GM23248 (cell line): ENCODE measurements at regions not wholly inside any gene's neighbourhood (a gene's known extent, or its start where the extent isn't known, plus 50 kb on each side); places are given as distances from the start of the nearest gene placed in this dataset.

Source experiments
- DNase-seq: peaks from one replicate; pipeline ENCODE4 v3.0.0-alpha.2; 2015
- H2AFZ ChIP-seq: fragments of 200-600 bp; sonication (generic); 2 replicates; pipeline ENCODE4 v1.6.1; 2016; ENCODE audit warnings: antibody characterized with exemption
- H3F3A ChIP-seq: fragments of 200-600 bp; sonication (generic); 2 replicates; pipeline ENCODE4 v1.6.1; 2016; ENCODE audit warnings: mild to moderate bottlenecking, antibody characterized with exemption, mixed run types; ENCODE audit not compliant: insufficient read depth
- H3K27ac ChIP-seq: fragments of 200-600 bp; sonication (generic); 2 replicates; pipeline ENCODE4 v1.5.1; 2016; ENCODE audit warnings: mild to moderate bottlenecking
- H3K27me3 ChIP-seq: fragments of 200-600 bp; sonication (generic); replicated peaks from 2 replicates; pipeline ENCODE4 v1.6.1; 2016; ENCODE audit warnings: mild to moderate bottlenecking; ENCODE audit not compliant: insufficient read depth
- H3K36me3 ChIP-seq: fragments of 200-600 bp; sonication (generic); 2 replicates; pipeline ENCODE4 v1.6.1; 2016; ENCODE audit warnings: low read depth, mild to moderate bottlenecking
- H3K4me1 ChIP-seq: fragments of 200-600 bp; sonication (generic); 2 replicates; pipeline ENCODE4 v1.6.1; 2016; ENCODE audit warnings: mild to moderate bottlenecking; ENCODE audit not compliant: insufficient read depth
- H3K4me2 ChIP-seq: fragments of 200-600 bp; sonication (generic); one replicate; pipeline ENCODE4 v1.6.1; 2016; ENCODE audit warnings: mild to moderate bottlenecking; ENCODE audit not compliant: unreplicated experiment
- H3K4me3 ChIP-seq: fragments of 200-600 bp; sonication (generic); 2 replicates; pipeline ENCODE4 v1.5.1; 2016; ENCODE audit warnings: mild to moderate bottlenecking
- H3K79me2 ChIP-seq: fragments of 200-600 bp; sonication (generic); 2 replicates; pipeline ENCODE4 v1.6.1; 2016; ENCODE audit warnings: mild to moderate bottlenecking; ENCODE audit not compliant: insufficient read depth
- H3K9ac ChIP-seq: fragments of 200-600 bp; sonication (generic); 2 replicates; pipeline ENCODE4 v1.6.1; 2016; ENCODE audit warnings: mild to moderate bottlenecking
- H3K9me2 ChIP-seq: fragments of 200-600 bp; sonication (generic); 2 replicates; pipeline ENCODE4 v1.6.1; 2016; ENCODE audit warnings: mixed run types, mild to moderate bottlenecking, moderate library complexity; ENCODE audit not compliant: insufficient read depth
- H3K9me3 ChIP-seq: fragments of 200-600 bp; sonication (generic); one replicate; pipeline ENCODE4 v1.6.1; 2017; ENCODE audit warnings: low read depth
- H4K20me1 ChIP-seq: fragments of 200-600 bp; sonication (generic); 2 replicates; pipeline ENCODE4 v1.6.0; 2016; ENCODE audit not compliant: insufficient read depth
- EZH2 ChIP-seq: fragments of 200-600 bp; sonication (generic); IDR thresholded peaks from 2 replicates; pipeline ENCODE4 v1.6.1; 2018; ENCODE audit warnings: antibody characterized with exemption, mild to moderate bottlenecking; ENCODE audit not compliant: insufficient read depth, poor library complexity, severe bottlenecking
- EZH2phosphoT487 ChIP-seq: fragments of 200-600 bp; sonication (generic); IDR thresholded peaks from 2 replicates; pipeline ENCODE4 v1.6.1; 2018; ENCODE audit warnings: antibody characterized with exemption, moderate library complexity, mild to moderate bottlenecking, low read depth; ENCODE audit not compliant: insufficient read depth
- WGBS, 2 experiments: methylation state at CpG; one replicate each; pipeline ENCODE4 v1.1.6; 2015 to 2017; ENCODE audit warnings: low lambda C conversion rate in 2 of 2, low coverage in 1 of 2; ENCODE audit errors: missing lambda C conversion rate in 2 of 2; 5-methylcytosine and 5-hydroxymethylcytosine counted together
- in situ Hi-C: fragments of 300-500 bp; cut with MboI; formaldehyde crosslinking; loops from 2 replicates; pipeline ENCODE4 v1.15.0; 2020

- H3K27me3 ChIP-seq = no peaks in the 10 kb centered on the region
- no peaks in the 10 kb centered on the region for H4K20me1 ChIP-seq
- no peaks in the 10 kb centered on the region for H3K79me2 ChIP-seq
- 52 to 63% methylated on average over 2 of the region's 2 CpGs for WGBS, 2 experiments
- H3K9ac ChIP-seq = no peak overlapping the region
- no peaks in the 10 kb centered on the region for H3K4me1 ChIP-seq
- H3K9me2 ChIP-seq = no peaks in the 10 kb centered on the region
- H3K4me2 ChIP-seq = no peak overlapping the region
- no peak overlapping the region for H3K27ac ChIP-seq
- TF ChIP-seq EZH2phosphoT487 = no peak
- no peak for TF ChIP-seq EZH2
- H2AFZ ChIP-seq = no peak overlapping the region
- H3K4me3 ChIP-seq = no peak overlapping the region
- H3F3A ChIP-seq = no peaks in the 10 kb centered on the region
- H3K36me3 ChIP-seq = no peaks in the 10 kb centered on the region
- DNase-seq = no peak
- no peaks in the 10 kb centered on the region for H3K9me3 ChIP-seq
- in situ Hi-C loops = no loop called here
Measured at GRCh38 chr4:22573198-22573597, 57.3 kb upstream of the ADGRA3 start.

GRCh38 chr4:22573641-22574040 lies 57.8 kb upstream of the ADGRA3 start:
- H3K9me3 ChIP-seq = no peaks in the 10 kb centered on the region
- no peaks in the 10 kb centered on the region for H3K9me2 ChIP-seq
- WGBS, 2 experiments = 33% methylated on average over 1 of the region's 1 CpG
- H3K4me2 ChIP-seq = no peak overlapping the region
- H3K27ac ChIP-seq = no peak overlapping the region
- no peaks in the 10 kb centered on the region for H3K36me3 ChIP-seq
- in situ Hi-C loops = no loop called here
- H3F3A ChIP-seq = no peaks in the 10 kb centered on the region
- no peak overlapping the region for H2AFZ ChIP-seq
- DNase-seq = no peak
- H3K4me3 ChIP-seq = no peak overlapping the region
- TF ChIP-seq EZH2 = no peak
- TF ChIP-seq EZH2phosphoT487 = no peak
- no peaks in the 10 kb centered on the region for H3K79me2 ChIP-seq
- no peaks in the 10 kb centered on the region for H3K4me1 ChIP-seq
- no peaks in the 10 kb centered on the region for H4K20me1 ChIP-seq
- H3K27me3 ChIP-seq = no peaks in the 10 kb centered on the region
- H3K9ac ChIP-seq = no peak overlapping the region

GRCh38 chr4:22574424-22574823 lies 58.6 kb upstream of the ADGRA3 start:
- H3K4me3 ChIP-seq = no peak overlapping the region
- H3K79me2 ChIP-seq = no peaks in the 10 kb centered on the region
- H3K4me2 ChIP-seq = no peak overlapping the region
- DNase-seq = no peak
- H3K9ac ChIP-seq = no peak overlapping the region
- no peaks in the 10 kb centered on the region for H4K20me1 ChIP-seq
- in situ Hi-C loops = no loop called here
- no peaks in the 10 kb centered on the region for H3K36me3 ChIP-seq
- no peaks in the 10 kb centered on the region for H3F3A ChIP-seq
- no peak overlapping the region for H2AFZ ChIP-seq
- H3K9me2 ChIP-seq = no peaks in the 10 kb centered on the region
- H3K4me1 ChIP-seq = no peaks in the 10 kb centered on the region
- H3K27me3 ChIP-seq = no peaks in the 10 kb centered on the region
- WGBS, 2 experiments = 31 to 32% methylated on average over 3 of the region's 3 CpGs
- TF ChIP-seq EZH2 (no peak), EZH2phosphoT487 (no peak)
- H3K9me3 ChIP-seq = no peaks in the 10 kb centered on the region
- no peak overlapping the region for H3K27ac ChIP-seq

GRCh38 chr4:22574880-22575279 lies 59.0 kb upstream of the ADGRA3 start:
- H3K79me2 ChIP-seq = no peaks in the 10 kb centered on the region
- H3K9me2 ChIP-seq = no peaks in the 10 kb centered on the region
- H3K27me3 ChIP-seq = no peaks in the 10 kb centered on the region
- 46 to 56% methylated on average over 1 of the region's 1 CpG for WGBS, 2 experiments
- H3K27ac ChIP-seq = no peak overlapping the region
- no peak overlapping the region for H3K9ac ChIP-seq
- H3F3A ChIP-seq = no peaks in the 10 kb centered on the region
- in situ Hi-C loops = no loop called here
- DNase-seq = no peak
- TF ChIP-seq EZH2phosphoT487 (no peak), EZH2 (no peak)
- no peak overlapping the region for H3K4me3 ChIP-seq
- H3K36me3 ChIP-seq = no peaks in the 10 kb centered on the region
- H4K20me1 ChIP-seq = no peaks in the 10 kb centered on the region
- H3K4me2 ChIP-seq = no peak overlapping the region
- no peak overlapping the region for H2AFZ ChIP-seq
- H3K9me3 ChIP-seq = no peaks in the 10 kb centered on the region
- H3K4me1 ChIP-seq = no peaks in the 10 kb centered on the region

GRCh38 chr4:22587253-22587652 lies 71.4 kb upstream of the ADGRA3 start:
- Histone ChIP-seq H2AFZ (no peak overlapping the region), H3K4me2 (no peak overlapping the region), H3K27ac (no peak overlapping the region), H4K20me1 (no peaks in the 10 kb centered on the region), H3K9me2 (no peaks in the 10 kb centered on the region), H3K36me3 (no peaks in the 10 kb centered on the region), H3K4me3 (no peak overlapping the region), H3K27me3 (0 out of 2 replicates have a peak, but pooled peaks cover 5% of the 10 kb centered on the region), H3K4me1 (no peaks in the 10 kb centered on the region), H3F3A (no peaks in the 10 kb centered on the region), H3K9me3 (no peaks in the 10 kb centered on the region), H3K79me2 (no peaks in the 10 kb centered on the region), H3K9ac (no peak overlapping the region)
- TF ChIP-seq EZH2 (no peak), EZH2phosphoT487 (no peak)
- no peak for DNase-seq
- in situ Hi-C loops = no loop called here
- WGBS, 2 experiments = 62 to 66% methylated on average over 7 of the region's 7 CpGs
